Activated CD4-positive, alpha-beta memory T cell treated with anti-CD3 and anti-CD28 coated beads for 36 hours (primary cell): ENCODE measurements at regions not wholly inside any gene's neighbourhood (a gene's known extent, or its start where the extent isn't known, plus 50 kb on each side); places are given as distances from the start of the nearest gene placed in this dataset.
A peak's percentile ranks its signal among the peaks of the same experiment; 100 is the strongest.
"Not testable (repeated sequence)": the region's sequence is repeated elsewhere in the genome, so short reads cannot be mapped to it uniquely, and the experiment has no call there.

Experiments
- CTCF ChIA-PET: fragments of 350-600 bp; sonication (Branson Sonifier 250); formaldehyde crosslinking; loops from one replicate; lab custom pipeline; 2021; ENCODE audit warnings: antibody characterized with exemption, inconsistent platforms; lab: Charles Lee
- POLR2A ChIA-PET: fragments of 350-600 bp; sonication (Branson Sonifier 250); formaldehyde crosslinking; loops from one replicate; lab custom pipeline; 2021; ENCODE audit warnings: antibody characterized with exemption; lab: Charles Lee
- DNase-seq: peaks from one replicate; pipeline ENCODE4 v3.0.0-alpha.2; 2020
- H3K27ac Mint-ChIP-seq: one replicate; pipeline ENCODE4 v1.8.0; 2021; ENCODE audit warnings: mixed read lengths
- H3K27me3 Mint-ChIP-seq: one replicate; pipeline ENCODE4 v1.8.0; 2021; ENCODE audit warnings: mixed read lengths
- H3K36me3 Mint-ChIP-seq: one replicate; pipeline ENCODE4 v1.8.0; 2021; ENCODE audit warnings: mixed read lengths
- H3K4me1 Mint-ChIP-seq: one replicate; pipeline ENCODE4 v1.8.0; 2021; ENCODE audit warnings: low read depth, mixed read lengths
- H3K4me3 Mint-ChIP-seq: one replicate; pipeline ENCODE4 v1.8.0; 2021; ENCODE audit warnings: mild to moderate bottlenecking, mixed read lengths
- H3K9me3 Mint-ChIP-seq: one replicate; pipeline ENCODE4 v1.8.0; 2021; ENCODE audit warnings: mixed read lengths
- intact Hi-C: fragments of 100-400 bp; cut with micrococcal nuclease; formaldehyde crosslinking; loops from one replicate; pipeline ENCODE4 v1.15.1; 2023

- DNase-seq, H3K27ac Mint-ChIP-seq, intact Hi-C loops, H3K4me3 Mint-ChIP-seq, H3K36me3 Mint-ChIP-seq, H3K9me3 Mint-ChIP-seq, H3K27me3 Mint-ChIP-seq, H3K4me1 Mint-ChIP-seq, CTCF ChIA-PET, POLR2A ChIA-PET: not testable (repeated sequence)
Observed at GRCh38 chr15:30195355-30196008, 60.6 kb downstream of the GOLGA8T start.

GRCh38 chr15:30196009-30196375, 61.1 kb downstream of the GOLGA8T start:
- CTCF ChIA-PET, H3K9me3 Mint-ChIP-seq, H3K4me3 Mint-ChIP-seq, H3K27me3 Mint-ChIP-seq, H3K4me1 Mint-ChIP-seq, POLR2A ChIA-PET, H3K27ac Mint-ChIP-seq, intact Hi-C loops, H3K36me3 Mint-ChIP-seq: not testable (repeated sequence)
- peak; percentile 54 for DNase-seq

- H3K27me3 Mint-ChIP-seq, H3K4me3 Mint-ChIP-seq, H3K4me1 Mint-ChIP-seq, H3K27ac Mint-ChIP-seq, POLR2A ChIA-PET, CTCF ChIA-PET, intact Hi-C loops, H3K36me3 Mint-ChIP-seq, DNase-seq, H3K9me3 Mint-ChIP-seq: not testable (repeated sequence)
Observed at GRCh38 chr15:30196769-30197168, 61.9 kb downstream of the GOLGA8T start.

- H3K9me3 Mint-ChIP-seq, H3K27me3 Mint-ChIP-seq, H3K4me3 Mint-ChIP-seq, CTCF ChIA-PET, DNase-seq, H3K27ac Mint-ChIP-seq, intact Hi-C loops, POLR2A ChIA-PET, H3K36me3 Mint-ChIP-seq, H3K4me1 Mint-ChIP-seq: not testable (repeated sequence)
Observed at GRCh38 chr15:30201517-30201916, 66.7 kb downstream of the GOLGA8T start.

- H3K4me3 Mint-ChIP-seq = not testable (repeated sequence)
Observed at GRCh38 chr15:30213733-30214132, 78.9 kb downstream of the GOLGA8T start.

GRCh38 chr15:30221803-30222202, 87.0 kb downstream of the GOLGA8T start:
- H3K36me3 Mint-ChIP-seq, H3K9me3 Mint-ChIP-seq, H3K4me3 Mint-ChIP-seq, H3K27ac Mint-ChIP-seq, DNase-seq, POLR2A ChIA-PET, H3K27me3 Mint-ChIP-seq, H3K4me1 Mint-ChIP-seq, CTCF ChIA-PET, intact Hi-C loops: not testable (repeated sequence)

More at GRCh38 chr15:30213733-30214132, 78.9 kb downstream of the GOLGA8T start:
- H3K36me3 Mint-ChIP-seq, intact Hi-C loops, POLR2A ChIA-PET, H3K4me1 Mint-ChIP-seq, H3K27me3 Mint-ChIP-seq, DNase-seq, H3K27ac Mint-ChIP-seq, H3K9me3 Mint-ChIP-seq, CTCF ChIA-PET: not testable (repeated sequence)

- intact Hi-C loops, H3K27me3 Mint-ChIP-seq, DNase-seq, H3K4me3 Mint-ChIP-seq, H3K9me3 Mint-ChIP-seq, H3K4me1 Mint-ChIP-seq, CTCF ChIA-PET, H3K27ac Mint-ChIP-seq, H3K36me3 Mint-ChIP-seq, POLR2A ChIA-PET: not testable (repeated sequence)
Observed at GRCh38 chr15:30222798-30223591, 88.1 kb downstream of the GOLGA8T start.

GRCh38 chr15:30225233-30225891, 90.5 kb downstream of the GOLGA8T start:
- intact Hi-C loops, H3K27me3 Mint-ChIP-seq, H3K27ac Mint-ChIP-seq, CTCF ChIA-PET, H3K36me3 Mint-ChIP-seq, H3K4me3 Mint-ChIP-seq, POLR2A ChIA-PET, DNase-seq, H3K9me3 Mint-ChIP-seq, H3K4me1 Mint-ChIP-seq: not testable (repeated sequence)

GRCh38 chr15:30261432-30262141, 126.7 kb downstream of the GOLGA8T start:
- H3K36me3 Mint-ChIP-seq, intact Hi-C loops, H3K27ac Mint-ChIP-seq, H3K4me3 Mint-ChIP-seq, CTCF ChIA-PET, H3K27me3 Mint-ChIP-seq, H3K9me3 Mint-ChIP-seq, H3K4me1 Mint-ChIP-seq, DNase-seq, POLR2A ChIA-PET: not testable (repeated sequence)

- intact Hi-C loops, POLR2A ChIA-PET, H3K4me3 Mint-ChIP-seq, H3K27ac Mint-ChIP-seq, H3K9me3 Mint-ChIP-seq, H3K36me3 Mint-ChIP-seq, CTCF ChIA-PET, H3K27me3 Mint-ChIP-seq, DNase-seq, H3K4me1 Mint-ChIP-seq: not testable (repeated sequence)
Observed at GRCh38 chr15:30262142-30262460, 127.2 kb downstream of the GOLGA8T start.

- DNase-seq, POLR2A ChIA-PET, H3K27ac Mint-ChIP-seq, H3K9me3 Mint-ChIP-seq, H3K4me3 Mint-ChIP-seq, H3K4me1 Mint-ChIP-seq, H3K36me3 Mint-ChIP-seq, intact Hi-C loops, H3K27me3 Mint-ChIP-seq, CTCF ChIA-PET: not testable (repeated sequence)
Observed at GRCh38 chr15:30264000-30264399, 129.1 kb downstream of the GOLGA8T start.

- POLR2A ChIA-PET, DNase-seq, intact Hi-C loops, CTCF ChIA-PET, H3K27me3 Mint-ChIP-seq, H3K9me3 Mint-ChIP-seq, H3K27ac Mint-ChIP-seq, H3K36me3 Mint-ChIP-seq, H3K4me1 Mint-ChIP-seq, H3K4me3 Mint-ChIP-seq: not testable (repeated sequence)
Observed at GRCh38 chr15:30295150-30295844, 98.0 kb downstream of the CHRFAM7A start.
